Gastrocnemius medialis (tissue), 4 donors: ENCODE measurements at regions not wholly inside any gene's neighbourhood (a gene's known extent, or its start where the extent isn't known, plus 50 kb on each side); places are given as distances from the start of the nearest gene placed in this dataset.
"Not testable (repeated sequence)": the region's sequence is repeated elsewhere in the genome, so short reads cannot be mapped to it uniquely, and the experiment has no call there.

Source experiments
- CTCF ChIP-seq, 5 experiments: fragments of 450-650 bp in 3 of 5; fragments of 200-600 bp in 2 of 5; sonication (generic) in 2 of 5; IDR thresholded peaks in 4 of 5; conservative IDR thresholded peaks in 1 of 5; 1 replicate in 4 of 5; 2 replicates in 1 of 5; pipeline ENCODE4 v1.5.1; 2016 to 2019; ENCODE audit warnings: antibody characterized with exemption in 5 of 5, mild to moderate bottlenecking in 3 of 5, moderate library complexity in 3 of 5
- POLR2A ChIP-seq, 2 donors: fragments of 450-650 bp; IDR thresholded peaks; one replicate each; pipeline ENCODE4 v1.6.1; 2017; ENCODE audit warnings: antibody characterized with exemption in 2 of 2, mild to moderate bottlenecking in 2 of 2, moderate library complexity in 2 of 2

- not testable (repeated sequence) for TF ChIP-seq CTCF (IDR thresholded peaks at IDR 0.05 in 4 of 5, conservative IDR thresholded peaks at IDR 0.05 in 1 of 5); POLR2A (IDR thresholded peaks at IDR 0.05)
Observed at GRCh38 chr3:34060995-34061394, 262.6 kb downstream of the PDCD6IP start.
